ENCODE measurements at regions not wholly inside any gene's neighbourhood (a gene's known extent, or its start where the extent isn't known, plus 50 kb on each side); places are given as distances from the start of the nearest gene placed in this dataset.

DNA sequence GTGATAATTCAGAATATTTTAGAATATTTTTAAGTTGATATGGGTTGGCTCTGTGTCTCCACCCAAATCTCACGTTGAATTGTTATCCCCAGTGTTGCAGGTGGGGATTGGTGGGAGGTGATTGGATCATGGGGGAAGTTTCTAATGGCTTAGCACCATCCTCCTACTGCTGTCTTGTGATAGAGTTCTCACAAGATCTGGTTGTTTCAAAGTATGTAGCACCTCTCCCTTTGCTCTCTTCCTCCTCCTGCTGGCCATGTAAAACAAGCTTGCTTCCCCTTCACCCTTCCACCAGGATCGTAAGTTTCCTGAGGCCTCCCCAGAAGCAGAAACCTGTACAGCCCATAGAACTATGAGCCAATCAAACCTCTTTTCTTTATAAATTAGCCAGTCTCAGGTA lies 214.6 kb upstream of the C9orf72 start:
- TF ChIP-seq, protein P1, sequence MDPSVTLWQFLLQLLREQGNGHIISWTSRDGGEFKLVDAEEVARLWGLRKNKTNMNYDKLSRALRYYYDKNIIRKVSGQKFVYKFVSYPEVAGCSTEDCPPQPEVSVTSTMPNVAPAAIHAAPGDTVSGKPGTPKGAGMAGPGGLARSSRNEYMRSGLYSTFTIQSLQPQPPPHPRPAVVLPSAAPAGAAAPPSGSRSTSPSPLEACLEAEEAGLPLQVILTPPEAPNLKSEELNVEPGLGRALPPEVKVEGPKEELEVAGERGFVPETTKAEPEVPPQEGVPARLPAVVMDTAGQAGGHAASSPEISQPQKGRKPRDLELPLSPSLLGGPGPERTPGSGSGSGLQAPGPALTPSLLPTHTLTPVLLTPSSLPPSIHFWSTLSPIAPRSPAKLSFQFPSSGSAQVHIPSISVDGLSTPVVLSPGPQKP (IDR thresholded peaks at IDR 0.05; ENCODE audit: low read depth, low read length), result no peak
- TF ChIP-seq, protein P2, sequence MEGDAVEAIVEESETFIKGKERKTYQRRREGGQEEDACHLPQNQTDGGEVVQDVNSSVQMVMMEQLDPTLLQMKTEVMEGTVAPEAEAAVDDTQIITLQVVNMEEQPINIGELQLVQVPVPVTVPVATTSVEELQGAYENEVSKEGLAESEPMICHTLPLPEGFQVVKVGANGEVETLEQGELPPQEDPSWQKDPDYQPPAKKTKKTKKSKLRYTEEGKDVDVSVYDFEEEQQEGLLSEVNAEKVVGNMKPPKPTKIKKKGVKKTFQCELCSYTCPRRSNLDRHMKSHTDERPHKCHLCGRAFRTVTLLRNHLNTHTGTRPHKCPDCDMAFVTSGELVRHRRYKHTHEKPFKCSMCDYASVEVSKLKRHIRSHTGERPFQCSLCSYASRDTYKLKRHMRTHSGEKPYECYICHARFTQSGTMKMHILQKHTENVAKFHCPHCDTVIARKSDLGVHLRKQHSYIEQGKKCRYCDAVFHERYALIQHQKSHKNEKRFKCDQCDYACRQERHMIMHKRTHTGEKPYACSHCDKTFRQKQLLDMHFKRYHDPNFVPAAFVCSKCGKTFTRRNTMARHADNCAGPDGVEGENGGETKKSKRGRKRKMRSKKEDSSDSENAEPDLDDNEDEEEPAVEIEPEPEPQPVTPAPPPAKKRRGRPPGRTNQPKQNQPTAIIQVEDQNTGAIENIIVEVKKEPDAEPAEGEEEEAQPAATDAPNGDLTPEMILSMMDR (IDR thresholded peaks at IDR 0.05 in 2 of 3, conservative IDR thresholded peaks at IDR 0.05 in 1 of 3; ENCODE audit: control insufficient read depth in 2 of 3, extremely low read depth in 1 of 3, insufficient read depth in 1 of 3, low read depth in 3 of 3, low read length in 3 of 3), result no peak
- no peak for TF ChIP-seq ETV6 (conservative IDR thresholded peaks at IDR 0.05 in 1 of 2, IDR thresholded peaks at IDR 0.05 in 1 of 2; ENCODE audit: borderline replicate concordance in 1 of 2, low read depth in 1 of 2)
- no peak for TF ChIP-seq POLR2A (IDR thresholded peaks at IDR 0.05; ENCODE audit: low read depth, low read length)
- TF ChIP-seq, protein P3, sequence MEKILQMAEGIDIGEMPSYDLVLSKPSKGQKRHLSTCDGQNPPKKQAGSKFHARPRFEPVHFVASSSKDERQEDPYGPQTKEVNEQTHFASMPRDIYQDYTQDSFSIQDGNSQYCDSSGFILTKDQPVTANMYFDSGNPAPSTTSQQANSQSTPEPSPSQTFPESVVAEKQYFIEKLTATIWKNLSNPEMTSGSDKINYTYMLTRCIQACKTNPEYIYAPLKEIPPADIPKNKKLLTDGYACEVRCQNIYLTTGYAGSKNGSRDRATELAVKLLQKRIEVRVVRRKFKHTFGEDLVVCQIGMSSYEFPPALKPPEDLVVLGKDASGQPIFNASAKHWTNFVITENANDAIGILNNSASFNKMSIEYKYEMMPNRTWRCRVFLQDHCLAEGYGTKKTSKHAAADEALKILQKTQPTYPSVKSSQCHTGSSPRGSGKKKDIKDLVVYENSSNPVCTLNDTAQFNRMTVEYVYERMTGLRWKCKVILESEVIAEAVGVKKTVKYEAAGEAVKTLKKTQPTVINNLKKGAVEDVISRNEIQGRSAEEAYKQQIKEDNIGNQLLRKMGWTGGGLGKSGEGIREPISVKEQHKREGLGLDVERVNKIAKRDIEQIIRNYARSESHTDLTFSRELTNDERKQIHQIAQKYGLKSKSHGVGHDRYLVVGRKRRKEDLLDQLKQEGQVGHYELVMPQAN (conservative IDR thresholded peaks at IDR 0.05), result no peak
- no peak for TF ChIP-seq CREM (IDR thresholded peaks at IDR 0.05; ENCODE audit: low read depth)
- TF ChIP-seq, protein P4, sequence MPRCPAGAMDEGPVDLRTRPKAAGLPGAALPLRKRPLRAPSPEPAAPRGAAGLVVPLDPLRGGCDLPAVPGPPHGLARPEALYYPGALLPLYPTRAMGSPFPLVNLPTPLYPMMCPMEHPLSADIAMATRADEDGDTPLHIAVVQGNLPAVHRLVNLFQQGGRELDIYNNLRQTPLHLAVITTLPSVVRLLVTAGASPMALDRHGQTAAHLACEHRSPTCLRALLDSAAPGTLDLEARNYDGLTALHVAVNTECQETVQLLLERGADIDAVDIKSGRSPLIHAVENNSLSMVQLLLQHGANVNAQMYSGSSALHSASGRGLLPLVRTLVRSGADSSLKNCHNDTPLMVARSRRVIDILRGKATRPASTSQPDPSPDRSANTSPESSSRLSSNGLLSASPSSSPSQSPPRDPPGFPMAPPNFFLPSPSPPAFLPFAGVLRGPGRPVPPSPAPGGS (IDR thresholded peaks at IDR 0.05; ENCODE audit: borderline replicate concordance, insufficient read depth, low read depth, low read length, poor library complexity, severe bottlenecking), result no peak
- TF ChIP-seq GATAD2B (conservative IDR thresholded peaks at IDR 0.05; ENCODE audit: low read depth), result no peak
- TF ChIP-seq, protein P5, sequence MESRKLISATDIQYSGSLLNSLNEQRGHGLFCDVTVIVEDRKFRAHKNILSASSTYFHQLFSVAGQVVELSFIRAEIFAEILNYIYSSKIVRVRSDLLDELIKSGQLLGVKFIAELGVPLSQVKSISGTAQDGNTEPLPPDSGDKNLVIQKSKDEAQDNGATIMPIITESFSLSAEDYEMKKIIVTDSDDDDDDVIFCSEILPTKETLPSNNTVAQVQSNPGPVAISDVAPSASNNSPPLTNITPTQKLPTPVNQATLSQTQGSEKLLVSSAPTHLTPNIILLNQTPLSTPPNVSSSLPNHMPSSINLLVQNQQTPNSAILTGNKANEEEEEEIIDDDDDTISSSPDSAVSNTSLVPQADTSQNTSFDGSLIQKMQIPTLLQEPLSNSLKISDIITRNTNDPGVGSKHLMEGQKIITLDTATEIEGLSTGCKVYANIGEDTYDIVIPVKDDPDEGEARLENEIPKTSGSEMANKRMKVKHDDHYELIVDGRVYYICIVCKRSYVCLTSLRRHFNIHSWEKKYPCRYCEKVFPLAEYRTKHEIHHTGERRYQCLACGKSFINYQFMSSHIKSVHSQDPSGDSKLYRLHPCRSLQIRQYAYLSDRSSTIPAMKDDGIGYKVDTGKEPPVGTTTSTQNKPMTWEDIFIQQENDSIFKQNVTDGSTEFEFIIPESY (IDR thresholded peaks at IDR 0.05), result no peak
- TF ChIP-seq, protein P6, sequence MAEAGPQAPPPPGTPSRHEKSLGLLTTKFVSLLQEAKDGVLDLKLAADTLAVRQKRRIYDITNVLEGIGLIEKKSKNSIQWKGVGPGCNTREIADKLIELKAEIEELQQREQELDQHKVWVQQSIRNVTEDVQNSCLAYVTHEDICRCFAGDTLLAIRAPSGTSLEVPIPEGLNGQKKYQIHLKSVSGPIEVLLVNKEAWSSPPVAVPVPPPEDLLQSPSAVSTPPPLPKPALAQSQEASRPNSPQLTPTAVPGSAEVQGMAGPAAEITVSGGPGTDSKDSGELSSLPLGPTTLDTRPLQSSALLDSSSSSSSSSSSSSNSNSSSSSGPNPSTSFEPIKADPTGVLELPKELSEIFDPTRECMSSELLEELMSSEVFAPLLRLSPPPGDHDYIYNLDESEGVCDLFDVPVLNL (IDR thresholded peaks at IDR 0.05; ENCODE audit: low read depth, low read length), result no peak
